WI38 (cell line): ENCODE measurements at regions not wholly inside any gene's neighbourhood (a gene's known extent, or its start where the extent isn't known, plus 50 kb on each side); places are given as distances from the start of the nearest gene placed in this dataset.
"Not testable (repeated sequence)": the region's sequence is repeated elsewhere in the genome, so short reads cannot be mapped to it uniquely, and the experiment has no call there.

Source experiments
- H3K4me3 ChIP-seq: 2 replicates; pipeline ENCODE4 v1.5.1; 2011; ENCODE audit warnings: low read depth, mild to moderate bottlenecking, control low read depth, low read length
- CTCF ChIP-seq: IDR thresholded peaks from 2 replicates; pipeline ENCODE4 v1.5.1; 2012; ENCODE audit warnings: low read depth, mild to moderate bottlenecking, control low read depth, low read length

GRCh38 chr6:81590314-81590691 lies 162.2 kb downstream of the TENT5A start:
- no peak overlapping the region for H3K4me3 ChIP-seq
- TF ChIP-seq CTCF: no peak

- TF ChIP-seq CTCF: no peak
- no peak overlapping the region for H3K4me3 ChIP-seq
These were observed 162.8 kb downstream of the TENT5A start for GRCh38 chr6:81589465-81590313.

DNA sequence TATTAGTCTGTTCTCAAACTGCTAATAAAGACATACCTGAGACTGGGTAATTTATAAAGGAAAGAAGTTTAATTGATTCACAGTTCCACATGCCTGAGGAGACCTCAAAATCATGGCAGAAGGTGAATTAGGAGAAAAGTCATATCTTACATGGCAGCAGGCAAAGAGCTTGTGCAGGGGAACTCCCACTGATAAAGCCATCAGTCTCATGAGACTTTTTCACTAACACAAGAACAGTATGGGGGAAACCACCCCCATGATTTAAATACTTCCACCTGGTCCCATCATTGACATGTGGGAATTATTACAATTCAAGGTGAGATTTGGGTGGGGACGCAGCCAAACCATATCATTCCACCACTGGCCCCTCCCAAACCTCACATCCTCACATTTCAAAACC lies 166.8 kb downstream of the TENT5A start:
- not testable (repeated sequence) for H3K4me3 ChIP-seq

DNA sequence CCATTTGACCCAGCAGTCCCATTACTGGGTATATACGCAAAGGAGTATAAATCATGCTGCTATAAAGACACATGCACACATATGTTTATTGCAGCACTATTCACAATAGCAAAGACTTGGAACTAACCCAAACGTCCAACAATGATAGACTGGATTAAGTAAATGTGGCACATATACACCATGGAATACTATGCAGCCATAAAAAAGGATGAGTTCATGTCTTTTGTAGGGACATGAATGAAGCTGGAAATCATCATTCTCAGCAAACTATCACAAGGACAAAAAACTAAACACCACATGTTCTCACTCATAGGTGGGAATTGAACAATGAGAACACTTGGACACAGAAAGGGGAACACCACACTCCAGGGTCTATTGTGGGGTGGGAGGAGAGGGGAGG lies 168.3 kb downstream of the TENT5A start:
- not testable (repeated sequence) for H3K4me3 ChIP-seq

DNA sequence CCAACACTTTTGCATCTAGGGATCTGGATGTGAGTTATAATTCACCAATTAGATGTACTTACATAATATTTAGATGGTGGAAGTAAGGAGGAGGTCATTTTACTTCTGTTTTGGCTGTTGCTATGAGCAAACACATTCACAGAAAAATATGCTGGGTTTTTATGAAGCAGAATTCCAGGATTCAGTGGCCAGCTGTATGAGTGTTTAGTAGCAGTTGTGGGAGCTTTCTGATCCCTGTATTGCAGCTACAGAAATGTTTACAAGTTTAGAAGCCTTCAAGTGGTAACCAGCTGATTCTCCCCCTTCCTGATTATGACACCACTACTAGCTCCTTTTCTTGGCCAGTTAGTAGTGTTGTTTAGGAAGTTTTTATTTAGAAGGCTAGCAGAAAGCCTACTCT lies 177.0 kb downstream of the TENT5A start:
- no peak for TF ChIP-seq CTCF
- no peak overlapping the region for H3K4me3 ChIP-seq

DNA sequence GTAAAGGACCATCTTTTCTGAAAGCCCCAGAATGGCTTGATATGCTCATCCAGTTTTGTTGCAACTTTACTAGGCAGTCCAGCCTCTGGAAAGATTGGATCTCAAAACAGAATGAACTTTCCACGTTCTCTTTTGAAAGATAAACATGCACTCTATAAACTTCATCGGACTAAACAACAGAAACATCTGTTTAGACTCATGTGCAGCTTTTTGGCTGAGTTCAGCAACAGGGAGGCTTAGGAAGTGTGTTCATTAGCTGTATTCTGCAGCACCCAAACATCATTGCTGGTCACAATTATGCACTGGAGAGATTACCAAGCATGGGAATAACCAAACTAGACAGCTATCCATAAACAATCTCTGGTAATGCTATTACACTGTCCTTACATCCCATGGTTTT lies 180.5 kb downstream of the TENT5A start:
- H3K4me3 ChIP-seq: no peak overlapping the region
- TF ChIP-seq CTCF: no peak

GRCh38 chr6:81570681-81571080 lies 181.8 kb downstream of the TENT5A start:
- TF ChIP-seq CTCF: no peak
- no peak overlapping the region for H3K4me3 ChIP-seq

GRCh38 chr6:81568973-81569372 lies 183.5 kb downstream of the TENT5A start:
- H3K4me3 ChIP-seq: no peak overlapping the region
- TF ChIP-seq CTCF: no peak
